AG10803 (cell line): ENCODE measurements at regions not wholly inside any gene's neighbourhood (a gene's known extent, or its start where the extent isn't known, plus 50 kb on each side); places are given as distances from the start of the nearest gene placed in this dataset.
A peak's percentile ranks its signal among the peaks of the same experiment; 100 is the strongest.

Experiments used
- DNase-seq: peaks from one replicate; pipeline ENCODE4 v3.0.0; 2010; ENCODE audit warnings: low read depth
- H3K4me3 ChIP-seq: 2 replicates; pipeline ENCODE4 v1.5.1; 2011; ENCODE audit warnings: mild to moderate bottlenecking, low read length, control low read depth
- TF ChIP-seq, protein P1 (sequence below): conservative IDR thresholded peaks from 2 replicates; pipeline ENCODE4 v1.5.1; 2011; ENCODE audit warnings: mild to moderate bottlenecking, low read length, control low read depth, inconsistent platforms

DNA sequence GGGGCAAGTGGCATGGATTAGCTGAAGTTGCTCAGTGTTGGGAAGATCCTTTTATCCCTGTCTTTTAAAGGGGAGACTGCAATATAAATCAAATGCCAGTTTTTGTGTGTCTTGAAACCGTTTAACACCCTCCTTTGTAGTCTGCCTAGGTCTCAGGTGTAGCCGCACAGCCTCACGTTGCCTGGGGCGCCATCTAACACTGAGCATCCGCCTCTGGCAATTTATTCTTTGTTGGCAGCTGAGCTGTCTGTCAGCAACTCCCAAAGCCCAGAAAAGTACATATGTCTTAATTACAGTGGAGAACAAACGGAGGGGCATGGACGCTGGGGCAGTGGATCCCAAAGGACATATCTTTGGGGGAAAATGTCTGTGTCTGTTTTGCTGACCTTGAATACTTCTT is 254.7 kb downstream of the STK31 start:
- no peak for DNase-seq
- TF ChIP-seq, protein P1, sequence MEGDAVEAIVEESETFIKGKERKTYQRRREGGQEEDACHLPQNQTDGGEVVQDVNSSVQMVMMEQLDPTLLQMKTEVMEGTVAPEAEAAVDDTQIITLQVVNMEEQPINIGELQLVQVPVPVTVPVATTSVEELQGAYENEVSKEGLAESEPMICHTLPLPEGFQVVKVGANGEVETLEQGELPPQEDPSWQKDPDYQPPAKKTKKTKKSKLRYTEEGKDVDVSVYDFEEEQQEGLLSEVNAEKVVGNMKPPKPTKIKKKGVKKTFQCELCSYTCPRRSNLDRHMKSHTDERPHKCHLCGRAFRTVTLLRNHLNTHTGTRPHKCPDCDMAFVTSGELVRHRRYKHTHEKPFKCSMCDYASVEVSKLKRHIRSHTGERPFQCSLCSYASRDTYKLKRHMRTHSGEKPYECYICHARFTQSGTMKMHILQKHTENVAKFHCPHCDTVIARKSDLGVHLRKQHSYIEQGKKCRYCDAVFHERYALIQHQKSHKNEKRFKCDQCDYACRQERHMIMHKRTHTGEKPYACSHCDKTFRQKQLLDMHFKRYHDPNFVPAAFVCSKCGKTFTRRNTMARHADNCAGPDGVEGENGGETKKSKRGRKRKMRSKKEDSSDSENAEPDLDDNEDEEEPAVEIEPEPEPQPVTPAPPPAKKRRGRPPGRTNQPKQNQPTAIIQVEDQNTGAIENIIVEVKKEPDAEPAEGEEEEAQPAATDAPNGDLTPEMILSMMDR = no peak
- H3K4me3 ChIP-seq = no peak overlapping the region

DNA sequence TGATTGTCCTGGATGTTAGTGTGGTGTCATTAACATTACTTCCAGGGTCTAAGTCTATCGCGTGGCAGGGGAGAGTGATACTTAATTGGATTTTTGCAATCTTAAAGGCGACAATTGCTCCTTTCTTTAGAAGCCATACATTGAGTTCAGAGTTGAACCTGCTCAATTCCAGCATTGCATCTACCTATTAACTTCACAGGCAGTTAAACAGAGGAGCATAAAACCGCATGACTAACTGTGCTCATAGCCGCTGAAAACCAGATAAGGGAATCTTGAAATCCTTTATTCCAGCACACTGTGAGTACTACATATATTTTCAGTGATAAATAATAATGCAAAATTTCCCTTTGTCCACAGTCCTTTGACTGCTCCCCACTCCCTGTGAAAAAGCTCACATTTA is 255.3 kb downstream of the STK31 start:
- TF ChIP-seq, protein P1 = no peak
- no peak for DNase-seq

DNA sequence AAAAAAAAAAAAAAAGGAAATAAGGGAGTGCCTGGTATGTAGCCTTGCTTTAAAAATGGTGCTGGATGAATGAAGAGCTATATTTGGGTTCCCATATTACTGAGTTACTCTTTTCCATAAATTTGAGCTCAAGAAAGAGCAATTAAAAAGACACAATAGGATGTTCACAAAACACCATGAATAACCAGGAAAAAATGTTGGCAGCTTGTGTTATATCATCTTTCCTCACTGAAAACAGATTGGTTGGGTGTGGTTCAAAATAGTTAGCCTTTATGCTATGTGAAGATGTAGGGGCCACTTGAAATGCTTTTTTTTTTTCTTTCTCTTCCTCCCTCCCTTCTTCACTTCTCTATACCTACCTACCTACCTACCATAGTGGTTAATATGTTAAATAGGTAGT is 256.9 kb downstream of the STK31 start:
- TF ChIP-seq, protein P1 = no peak
- DNase-seq = peak; percentile 22
- H3K4me3 ChIP-seq = no peak overlapping the region

More for the DNA sequence above, 255.3 kb downstream of the STK31 start:
- no peak overlapping the region for H3K4me3 ChIP-seq

DNA sequence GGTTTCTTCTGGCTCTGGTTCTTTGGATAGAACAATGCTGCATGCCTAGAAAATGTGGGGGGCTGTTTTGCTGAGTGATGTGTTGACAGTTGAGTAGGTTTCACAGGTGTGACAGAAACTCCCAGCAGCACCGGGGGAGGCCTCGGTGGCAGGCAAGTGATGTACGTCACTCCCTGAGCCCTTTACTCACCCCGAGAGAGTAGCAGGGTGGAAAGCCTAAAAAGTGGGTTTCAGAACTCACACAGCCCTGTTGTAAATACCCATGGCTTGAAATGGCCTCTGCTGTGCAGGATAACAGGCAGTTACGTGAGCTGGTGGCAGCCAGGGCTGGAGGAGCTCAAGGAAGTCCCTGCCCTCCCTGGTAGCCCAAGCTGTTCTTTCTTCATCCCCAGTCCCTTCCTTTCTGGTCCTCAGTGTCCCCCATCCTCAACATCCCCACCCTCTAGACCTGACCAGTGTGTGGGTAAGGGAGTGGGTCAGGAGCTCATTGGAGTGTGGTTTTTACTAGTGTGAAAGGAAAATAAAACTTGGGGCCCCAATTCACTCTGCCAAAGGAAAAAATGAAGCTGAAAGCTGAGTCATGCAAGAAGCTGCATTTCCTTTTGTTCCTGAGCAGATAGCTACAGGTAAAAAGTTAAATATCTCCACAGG is 258.1 kb downstream of the STK31 start:
- TF ChIP-seq, protein P1 = no peak
- no peak for DNase-seq
- no peak overlapping the region for H3K4me3 ChIP-seq

DNA sequence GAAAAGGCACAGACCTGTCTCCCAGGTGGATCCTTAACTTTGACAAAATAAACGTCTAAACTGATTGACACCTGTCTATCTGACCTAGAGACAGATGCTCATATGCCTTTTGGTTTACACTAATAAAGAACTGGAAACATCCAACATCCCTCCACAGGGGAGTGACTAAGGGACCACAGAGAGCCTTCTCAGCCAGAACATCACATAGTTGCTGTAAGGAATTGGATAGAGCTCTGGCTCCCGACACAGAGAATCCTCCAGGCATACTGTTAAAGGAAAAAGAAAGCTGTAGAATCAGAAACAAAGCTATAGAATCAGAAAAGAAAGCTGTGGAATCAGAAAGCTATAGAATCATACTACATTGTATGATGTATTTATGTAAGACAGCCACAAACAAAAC is 258.8 kb downstream of the STK31 start:
- DNase-seq = no peak
- TF ChIP-seq, protein P1 = no peak
- no peak overlapping the region for H3K4me3 ChIP-seq

DNA sequence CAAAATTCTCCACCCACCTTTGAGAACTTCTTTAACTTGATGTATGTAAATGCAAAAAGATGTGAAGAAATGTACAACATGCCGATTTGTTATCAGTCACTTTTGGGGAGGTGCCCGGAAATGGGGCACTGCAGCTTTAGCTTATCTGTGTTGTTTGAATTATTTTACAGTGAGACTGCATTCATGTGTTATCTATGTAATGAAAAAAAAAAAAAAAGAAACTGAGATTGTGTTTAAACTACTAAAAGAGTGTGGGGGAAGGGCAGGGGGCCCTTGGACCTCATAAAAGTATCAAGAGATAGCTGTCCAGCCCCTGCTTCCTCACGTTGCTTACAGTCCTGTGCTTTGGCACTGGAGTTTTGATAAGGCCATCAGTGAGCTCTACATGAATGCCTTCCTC is 259.4 kb downstream of the STK31 start:
- TF ChIP-seq, protein P1 = no peak
- H3K4me3 ChIP-seq = no peak overlapping the region
- DNase-seq = no peak

DNA sequence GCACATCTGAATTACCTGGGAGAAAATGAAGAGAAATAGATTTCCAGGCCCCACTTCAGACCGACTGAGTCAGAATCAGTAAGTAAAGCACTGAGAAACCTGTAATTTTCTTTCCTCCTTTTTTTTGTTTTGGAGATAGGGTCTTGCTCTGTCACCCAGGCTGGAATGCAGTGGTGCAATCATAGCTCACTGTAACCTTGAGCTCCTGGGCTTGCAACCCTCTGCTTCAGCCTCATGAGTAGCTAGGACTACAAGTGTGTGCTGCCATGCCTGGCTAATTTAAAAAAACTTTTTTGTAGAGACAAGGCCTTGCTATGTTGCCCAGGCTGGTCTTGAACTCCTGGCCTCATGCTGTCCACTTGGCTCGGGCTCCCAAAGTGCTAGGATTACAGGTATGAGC is 260.2 kb downstream of the STK31 start:
- TF ChIP-seq, protein P1 = no peak
- no peak overlapping the region for H3K4me3 ChIP-seq
- DNase-seq = no peak
